Type B pancreatic cell (in vitro differentiated cells): ENCODE measurements at regions not wholly inside any gene's neighbourhood (a gene's known extent, or its start where the extent isn't known, plus 50 kb on each side); places are given as distances from the start of the nearest gene placed in this dataset.

Source experiments
- DNase-seq: peaks from one replicate; pipeline ENCODE4 v3.0.0; 2021; ENCODE audit warnings: mixed read lengths; ENCODE audit not compliant: unreplicated experiment; ENCODE audit errors: extremely low spot score
- H3K27ac Mint-ChIP-seq: 2 replicates; pipeline ENCODE4 v1.8.0; 2021; ENCODE audit warnings: mild to moderate bottlenecking, mixed read lengths
- H3K27me3 Mint-ChIP-seq: 2 replicates; pipeline ENCODE4 v1.8.0; 2021; ENCODE audit warnings: mixed read lengths
- H3K36me3 Mint-ChIP-seq: 2 replicates; pipeline ENCODE4 v1.8.0; 2021; ENCODE audit warnings: mixed read lengths
- H3K4me1 Mint-ChIP-seq: one replicate; pipeline ENCODE4 v1.8.0; 2021; ENCODE audit warnings: mixed read lengths; ENCODE audit not compliant: unreplicated experiment
- H3K4me3 Mint-ChIP-seq: 2 replicates; pipeline ENCODE4 v1.8.0; 2021; ENCODE audit warnings: mild to moderate bottlenecking, mixed read lengths
- H3K9me3 Mint-ChIP-seq: 2 replicates; pipeline ENCODE4 v1.8.0; 2021; ENCODE audit warnings: mixed read lengths
- CTCF ChIP-seq: fragments of 200-600 bp; sonication (generic); conservative IDR thresholded peaks from 2 replicates; pipeline ENCODE4 v1.5.0; 2021; ENCODE audit warnings: antibody characterized with exemption, mild to moderate bottlenecking

GRCh38 chr7:50217401-50217800, 87.1 kb upstream of the IKZF1 start:
- H3K4me3 Mint-ChIP-seq: no peak overlapping the region
- H3K27me3 Mint-ChIP-seq: peaks cover 3% of the 10 kb centered on the region
- no peak overlapping the region for H3K27ac Mint-ChIP-seq
- DNase-seq: no peak
- H3K4me1 Mint-ChIP-seq: peaks cover 3% of the 10 kb centered on the region
- no peaks in the 10 kb centered on the region for H3K9me3 Mint-ChIP-seq
- no peaks in the 10 kb centered on the region for H3K36me3 Mint-ChIP-seq
- TF ChIP-seq CTCF: no peak

- Mint-ChIP-seq H3K27me3 (peaks cover 5% of the 10 kb centered on the region), H3K4me1 (peaks cover 3% of the 10 kb centered on the region), H3K9me3 (no peaks in the 10 kb centered on the region), H3K4me3 (no peak overlapping the region), H3K36me3 (no peaks in the 10 kb centered on the region), H3K27ac (no peak overlapping the region)
- no peak for DNase-seq
- no peak for TF ChIP-seq CTCF
These were observed 87.9 kb upstream of the IKZF1 start for GRCh38 chr7:50216626-50217025.

- no peak overlapping the region for H3K4me3 Mint-ChIP-seq
- H3K27me3 Mint-ChIP-seq: peaks cover 12% of the 10 kb centered on the region
- no peaks in the 10 kb centered on the region for H3K9me3 Mint-ChIP-seq
- H3K27ac Mint-ChIP-seq: no peak overlapping the region
- no peaks in the 10 kb centered on the region for H3K36me3 Mint-ChIP-seq
- TF ChIP-seq CTCF: no peak
- H3K4me1 Mint-ChIP-seq: peaks cover 3% of the 10 kb centered on the region
- no peak for DNase-seq
These were observed 89.7 kb upstream of the IKZF1 start for GRCh38 chr7:50214771-50215170.

- Mint-ChIP-seq H3K36me3 (no peaks in the 10 kb centered on the region), H3K27ac (no peak overlapping the region), H3K27me3 (peaks cover 12% of the 10 kb centered on the region), H3K4me3 (no peak overlapping the region), H3K4me1 (peaks cover 3% of the 10 kb centered on the region), H3K9me3 (no peaks in the 10 kb centered on the region)
- DNase-seq: no peak
- no peak for TF ChIP-seq CTCF
These were observed 90.3 kb upstream of the IKZF1 start for GRCh38 chr7:50214126-50214670.

- Mint-ChIP-seq H3K27me3 (peaks cover 12% of the 10 kb centered on the region), H3K4me3 (no peak overlapping the region), H3K36me3 (no peaks in the 10 kb centered on the region), H3K27ac (no peak overlapping the region), H3K9me3 (no peaks in the 10 kb centered on the region), H3K4me1 (peaks cover 3% of the 10 kb centered on the region)
- TF ChIP-seq CTCF: no peak
- no peak for DNase-seq
These were observed 90.9 kb upstream of the IKZF1 start for GRCh38 chr7:50213622-50214017.
